ENCODE measurements at regions not wholly inside any gene's neighbourhood (a gene's known extent, or its start where the extent isn't known, plus 50 kb on each side); places are given as distances from the start of the nearest gene placed in this dataset.

GRCh38 chr1:177469519-177469918, 298.8 kb downstream of the BRINP2 start:
- Histone ChIP-seq H3K27ac (ENCODE audit: low read length) (no peak overlapping the region), H3K9me3 (ENCODE audit: control insufficient read depth, insufficient read depth, low read length) (no peaks in the 10 kb centered on the region), H3K36me3 (ENCODE audit: control insufficient read depth, insufficient read depth, low read length) (no peaks in the 10 kb centered on the region), H3K4me1 (ENCODE audit: control insufficient read depth, insufficient read depth, low read length) (no peaks in the 10 kb centered on the region), H3K4me3 (ENCODE audit: low read length) (no peak overlapping the region), H3K27me3 (ENCODE audit: control insufficient read depth, insufficient read depth, low read length) (no peaks in the 10 kb centered on the region)
- DNase-seq (ENCODE audit: low read depth, low spot score): no peak
- no CpG with 5 or more reads among the region's 3 CpGs for WGBS (ENCODE audit: insufficient coverage, insufficient read length)

- Histone ChIP-seq H3K4me1 (ENCODE audit: control insufficient read depth, insufficient read depth, low read length) (no peaks in the 10 kb centered on the region), H3K9me3 (ENCODE audit: control insufficient read depth, insufficient read depth, low read length) (no peaks in the 10 kb centered on the region), H3K36me3 (ENCODE audit: control insufficient read depth, insufficient read depth, low read length) (no peaks in the 10 kb centered on the region), H3K4me3 (ENCODE audit: low read length) (no peak overlapping the region), H3K27ac (ENCODE audit: low read length) (no peak overlapping the region), H3K27me3 (ENCODE audit: control insufficient read depth, insufficient read depth, low read length) (no peaks in the 10 kb centered on the region)
- DNase-seq (ENCODE audit: low read depth, low spot score): no peak
- WGBS (ENCODE audit: insufficient coverage, insufficient read length): no CpG with 5 or more reads among the region's 2 CpGs
Observed at GRCh38 chr1:177466286-177466685, 295.5 kb downstream of the BRINP2 start.

- H3K27me3 ChIP-seq (ENCODE audit: control insufficient read depth, insufficient read depth, low read length): no peaks in the 10 kb centered on the region
- no peaks in the 10 kb centered on the region for H3K9me3 ChIP-seq (ENCODE audit: control insufficient read depth, insufficient read depth, low read length)
- WGBS (ENCODE audit: insufficient coverage, insufficient read length): no CpG with 5 or more reads among the region's 2 CpGs
- no peak overlapping the region for H3K27ac ChIP-seq (ENCODE audit: low read length)
- H3K4me3 ChIP-seq (ENCODE audit: low read length): no peak overlapping the region
- no peak for DNase-seq (ENCODE audit: low read depth, low spot score)
- H3K36me3 ChIP-seq (ENCODE audit: control insufficient read depth, insufficient read depth, low read length): no peaks in the 10 kb centered on the region
- H3K4me1 ChIP-seq (ENCODE audit: control insufficient read depth, insufficient read depth, low read length): no peaks in the 10 kb centered on the region
Observed at GRCh38 chr1:177464686-177465085, 293.9 kb downstream of the BRINP2 start.

- no peak overlapping the region for H3K27ac ChIP-seq (ENCODE audit: low read length)
- no peaks in the 10 kb centered on the region for H3K27me3 ChIP-seq (ENCODE audit: control insufficient read depth, insufficient read depth, low read length)
- H3K36me3 ChIP-seq (ENCODE audit: control insufficient read depth, insufficient read depth, low read length): no peaks in the 10 kb centered on the region
- H3K4me3 ChIP-seq (ENCODE audit: low read length): no peak overlapping the region
- no peaks in the 10 kb centered on the region for H3K4me1 ChIP-seq (ENCODE audit: control insufficient read depth, insufficient read depth, low read length)
- WGBS (ENCODE audit: insufficient coverage, insufficient read length): no CpG with 5 or more reads among the region's 2 CpGs
- no peaks in the 10 kb centered on the region for H3K9me3 ChIP-seq (ENCODE audit: control insufficient read depth, insufficient read depth, low read length)
- no peak for DNase-seq (ENCODE audit: low read depth, low spot score)
Observed at GRCh38 chr1:177451191-177451590, 280.4 kb downstream of the BRINP2 start.

- no peak for DNase-seq (ENCODE audit: low read depth, low spot score)
- no peaks in the 10 kb centered on the region for H3K9me3 ChIP-seq (ENCODE audit: control insufficient read depth, insufficient read depth, low read length)
- WGBS (ENCODE audit: insufficient coverage, insufficient read length): no CpG with 5 or more reads among the region's 5 CpGs
Observed at GRCh38 chr1:177448652-177449357, 278.0 kb downstream of the BRINP2 start.

GRCh38 chr1:177448036-177448615, 277.4 kb downstream of the BRINP2 start:
- no peak overlapping the region for H3K27ac ChIP-seq (ENCODE audit: low read length)
- H3K4me3 ChIP-seq (ENCODE audit: low read length): no peak overlapping the region
- no CpG with 5 or more reads among the region's 2 CpGs for WGBS (ENCODE audit: insufficient coverage, insufficient read length)
- no peaks in the 10 kb centered on the region for H3K9me3 ChIP-seq (ENCODE audit: control insufficient read depth, insufficient read depth, low read length)
- H3K4me1 ChIP-seq (ENCODE audit: control insufficient read depth, insufficient read depth, low read length): no peaks in the 10 kb centered on the region
- no peaks in the 10 kb centered on the region for H3K36me3 ChIP-seq (ENCODE audit: control insufficient read depth, insufficient read depth, low read length)
- no peak for DNase-seq (ENCODE audit: low read depth, low spot score)
- H3K27me3 ChIP-seq (ENCODE audit: control insufficient read depth, insufficient read depth, low read length): no peaks in the 10 kb centered on the region

More at GRCh38 chr1:177448652-177449357, 278.0 kb downstream of the BRINP2 start:
- no peaks in the 10 kb centered on the region for H3K27me3 ChIP-seq (ENCODE audit: control insufficient read depth, insufficient read depth, low read length)
- no peak overlapping the region for H3K4me3 ChIP-seq (ENCODE audit: low read length)
- no peaks in the 10 kb centered on the region for H3K4me1 ChIP-seq (ENCODE audit: control insufficient read depth, insufficient read depth, low read length)
- H3K36me3 ChIP-seq (ENCODE audit: control insufficient read depth, insufficient read depth, low read length): no peaks in the 10 kb centered on the region
- H3K27ac ChIP-seq (ENCODE audit: low read length): no peak overlapping the region

- no CpG with 5 or more reads among the region's 3 CpGs for WGBS (ENCODE audit: insufficient coverage, insufficient read length)
- H3K36me3 ChIP-seq (ENCODE audit: control insufficient read depth, insufficient read depth, low read length): no peaks in the 10 kb centered on the region
- no peaks in the 10 kb centered on the region for H3K9me3 ChIP-seq (ENCODE audit: control insufficient read depth, insufficient read depth, low read length)
- H3K4me3 ChIP-seq (ENCODE audit: low read length): no peak overlapping the region
- H3K4me1 ChIP-seq (ENCODE audit: control insufficient read depth, insufficient read depth, low read length): no peaks in the 10 kb centered on the region
- no peak for DNase-seq (ENCODE audit: low read depth, low spot score)
- H3K27ac ChIP-seq (ENCODE audit: low read length): no peak overlapping the region
- H3K27me3 ChIP-seq (ENCODE audit: control insufficient read depth, insufficient read depth, low read length): no peaks in the 10 kb centered on the region
Observed at GRCh38 chr1:177444997-177445746, 274.4 kb downstream of the BRINP2 start.

GRCh38 chr1:177443003-177443402, 272.2 kb downstream of the BRINP2 start:
- no peak overlapping the region for H3K27ac ChIP-seq (ENCODE audit: low read length)
- no peak overlapping the region for H3K4me3 ChIP-seq (ENCODE audit: low read length)
- no CpG with 5 or more reads among the region's 3 CpGs for WGBS (ENCODE audit: insufficient coverage, insufficient read length)
- no peaks in the 10 kb centered on the region for H3K27me3 ChIP-seq (ENCODE audit: control insufficient read depth, insufficient read depth, low read length)
- H3K36me3 ChIP-seq (ENCODE audit: control insufficient read depth, insufficient read depth, low read length): no peaks in the 10 kb centered on the region
- no peaks in the 10 kb centered on the region for H3K4me1 ChIP-seq (ENCODE audit: control insufficient read depth, insufficient read depth, low read length)
- H3K9me3 ChIP-seq (ENCODE audit: control insufficient read depth, insufficient read depth, low read length): no peaks in the 10 kb centered on the region
- no peak for DNase-seq (ENCODE audit: low read depth, low spot score)

- WGBS (ENCODE audit: insufficient coverage, insufficient read length): no CpG with 5 or more reads among the region's 6 CpGs
Observed at GRCh38 chr1:177442584-177442983, 271.8 kb downstream of the BRINP2 start.

GRCh38 chr1:177441281-177441680, 270.5 kb downstream of the BRINP2 start:
- Histone ChIP-seq H3K27ac (ENCODE audit: low read length) (no peak overlapping the region), H3K4me1 (ENCODE audit: control insufficient read depth, insufficient read depth, low read length) (no peaks in the 10 kb centered on the region), H3K36me3 (ENCODE audit: control insufficient read depth, insufficient read depth, low read length) (no peaks in the 10 kb centered on the region), H3K9me3 (ENCODE audit: control insufficient read depth, insufficient read depth, low read length) (no peaks in the 10 kb centered on the region), H3K27me3 (ENCODE audit: control insufficient read depth, insufficient read depth, low read length) (no peaks in the 10 kb centered on the region), H3K4me3 (ENCODE audit: low read length) (no peak overlapping the region)
- no peak for DNase-seq (ENCODE audit: low read depth, low spot score)
- no CpG with 5 or more reads among the region's 1 CpG for WGBS (ENCODE audit: insufficient coverage, insufficient read length)

More at GRCh38 chr1:177442584-177442983, 271.8 kb downstream of the BRINP2 start:
- H3K27ac ChIP-seq (ENCODE audit: low read length): no peak overlapping the region
- H3K4me3 ChIP-seq (ENCODE audit: low read length): no peak overlapping the region
- DNase-seq (ENCODE audit: low read depth, low spot score): no peak
- no peaks in the 10 kb centered on the region for H3K9me3 ChIP-seq (ENCODE audit: control insufficient read depth, insufficient read depth, low read length)
- no peaks in the 10 kb centered on the region for H3K27me3 ChIP-seq (ENCODE audit: control insufficient read depth, insufficient read depth, low read length)
- H3K36me3 ChIP-seq (ENCODE audit: control insufficient read depth, insufficient read depth, low read length): no peaks in the 10 kb centered on the region
- no peaks in the 10 kb centered on the region for H3K4me1 ChIP-seq (ENCODE audit: control insufficient read depth, insufficient read depth, low read length)
